ENCODE measurements at regions not wholly inside any gene's neighbourhood (a gene's known extent, or its start where the extent isn't known, plus 50 kb on each side); places are given as distances from the start of the nearest gene placed in this dataset.
"Not testable (repeated sequence)": the region's sequence is repeated elsewhere in the genome, so short reads cannot be mapped to it uniquely, and the experiment has no call there.

GRCh38 chr2:87525497-87525991, 222.3 kb upstream of the PLGLB2 start:
- H3K27ac Mint-ChIP-seq: peak overlapping the region in 1 of 2 donors; percentile 87
- not testable (repeated sequence) for H3K36me3 Mint-ChIP-seq, H3K9me3 Mint-ChIP-seq
- peak; percentile 69 to 70 for ATAC-seq
- peak in 1 of 2 donors; percentile 68 for DNase-seq (ENCODE audit: low spot score in 2 of 2)

GRCh38 chr2:87526258-87526657, 221.6 kb upstream of the PLGLB2 start:
- not testable (repeated sequence) for H3K9me3 Mint-ChIP-seq; H3K36me3 Mint-ChIP-seq; H3K27ac Mint-ChIP-seq; DNase-seq (ENCODE audit: low spot score in 2 of 2)
- peak; percentile 13 to 55 for ATAC-seq

- not testable (repeated sequence) for DNase-seq (ENCODE audit: low spot score in 2 of 2); H3K9me3 Mint-ChIP-seq; H3K36me3 Mint-ChIP-seq; H3K27ac Mint-ChIP-seq; ATAC-seq
These were observed 215.7 kb upstream of the PLGLB2 start for GRCh38 chr2:87531968-87532715.

GRCh38 chr2:87533390-87534272, 214.3 kb upstream of the PLGLB2 start:
- DNase-seq (ENCODE audit: low spot score in 2 of 2); H3K9me3 Mint-ChIP-seq; H3K36me3 Mint-ChIP-seq; H3K27ac Mint-ChIP-seq: not testable (repeated sequence)
- peak in 1 of 2 donors; percentile 2 for ATAC-seq

GRCh38 chr2:87534273-87534889, 213.5 kb upstream of the PLGLB2 start:
- DNase-seq (ENCODE audit: low spot score in 2 of 2); H3K27ac Mint-ChIP-seq; H3K36me3 Mint-ChIP-seq; ATAC-seq; H3K9me3 Mint-ChIP-seq: not testable (repeated sequence)

GRCh38 chr2:87536427-87536826, 211.5 kb upstream of the PLGLB2 start:
- not testable (repeated sequence) for H3K36me3 Mint-ChIP-seq; H3K27ac Mint-ChIP-seq; ATAC-seq; H3K9me3 Mint-ChIP-seq; DNase-seq (ENCODE audit: low spot score in 2 of 2)

GRCh38 chr2:87537251-87537671, 210.6 kb upstream of the PLGLB2 start:
- not testable (repeated sequence) for H3K9me3 Mint-ChIP-seq; H3K36me3 Mint-ChIP-seq; DNase-seq (ENCODE audit: low spot score in 2 of 2)
- ATAC-seq: peak in 1 of 2 donors; percentile 75
- peak overlapping the region in 1 of 2 donors; percentile 72 for H3K27ac Mint-ChIP-seq

GRCh38 chr2:87538268-87538667, 209.6 kb upstream of the PLGLB2 start:
- not testable (repeated sequence) for DNase-seq (ENCODE audit: low spot score in 2 of 2); H3K27ac Mint-ChIP-seq; H3K9me3 Mint-ChIP-seq; H3K36me3 Mint-ChIP-seq
- peak; percentile 84 to 89 for ATAC-seq

GRCh38 chr2:87539151-87539943, 208.5 kb upstream of the PLGLB2 start:
- not testable (repeated sequence) for ATAC-seq; H3K9me3 Mint-ChIP-seq; DNase-seq (ENCODE audit: low spot score in 2 of 2); H3K36me3 Mint-ChIP-seq; H3K27ac Mint-ChIP-seq

GRCh38 chr2:87540242-87540641, 207.6 kb upstream of the PLGLB2 start:
- not testable (repeated sequence) for H3K36me3 Mint-ChIP-seq; ATAC-seq; DNase-seq (ENCODE audit: low spot score in 2 of 2); H3K27ac Mint-ChIP-seq; H3K9me3 Mint-ChIP-seq

- peak overlapping the region in 1 of 2 donors; percentile 20 for H3K27ac Mint-ChIP-seq
- H3K9me3 Mint-ChIP-seq, H3K36me3 Mint-ChIP-seq: not testable (repeated sequence)
- peak in 1 of 2 donors; percentile 56 for DNase-seq (ENCODE audit: low spot score in 2 of 2)
- ATAC-seq: peak; percentile 34 to 39
These were observed 205.2 kb upstream of the PLGLB2 start for GRCh38 chr2:87542599-87543174.

- H3K9me3 Mint-ChIP-seq; DNase-seq (ENCODE audit: low spot score in 2 of 2); H3K27ac Mint-ChIP-seq; H3K36me3 Mint-ChIP-seq: not testable (repeated sequence)
- peak in 1 of 2 donors; percentile 28 for ATAC-seq
These were observed 204.1 kb upstream of the PLGLB2 start for GRCh38 chr2:87543797-87544196.

- H3K9me3 Mint-ChIP-seq; ATAC-seq; H3K36me3 Mint-ChIP-seq; H3K27ac Mint-ChIP-seq; DNase-seq (ENCODE audit: low spot score in 2 of 2): not testable (repeated sequence)
These were observed 200.8 kb upstream of the PLGLB2 start for GRCh38 chr2:87547106-87547505.

GRCh38 chr2:87547966-87548365, 199.9 kb upstream of the PLGLB2 start:
- not testable (repeated sequence) for H3K9me3 Mint-ChIP-seq; H3K27ac Mint-ChIP-seq; DNase-seq (ENCODE audit: low spot score in 2 of 2); H3K36me3 Mint-ChIP-seq
- peak; percentile 66 to 79 for ATAC-seq

GRCh38 chr2:87548681-87549536, 199.0 kb upstream of the PLGLB2 start:
- not testable (repeated sequence) for DNase-seq (ENCODE audit: low spot score in 2 of 2); H3K36me3 Mint-ChIP-seq; H3K9me3 Mint-ChIP-seq
- ATAC-seq: peak; percentile 85 to 86
- H3K27ac Mint-ChIP-seq: peak overlapping the region; percentile 91 to 94

Data from activated naive CD4-positive, alpha-beta T cell treated with anti-CD3 and anti-CD28 coated beads, Interleukin-2, amount 50 U/mL, for 72 hours (primary cell).